ENCODE measurements at regions not wholly inside any gene's neighbourhood (a gene's known extent, or its start where the extent isn't known, plus 50 kb on each side); places are given as distances from the start of the nearest gene placed in this dataset.

GRCh38 chr9:90998573-90998972 is 197.0 kb downstream of the SYK start:
- no peak overlapping the region for H3K4me3 ChIP-seq
- intact Hi-C loops (cut with DNase I): no loop called here
- no peak for TF ChIP-seq CTCF (IDR thresholded peaks at IDR 0.05)
- no peak for TF ChIP-seq POLR2A (IDR thresholded peaks at IDR 0.05)
- H3K9me3 ChIP-seq: no peaks in the 10 kb centered on the region
- H3K4me1 ChIP-seq: peaks cover 6 to 28% (median 17%) of the 10 kb centered on the region in 3 donors
- H3K36me3 ChIP-seq: no peaks in the 10 kb centered on the region
- DNase-seq: no peak
- no peaks in the 10 kb centered on the region for H3K27me3 ChIP-seq
- peak overlapping the region in 1 of 4 donors; percentile 16 for H3K27ac ChIP-seq
- WGBS, 2 donors: 73 to 94% methylated on average over 6 to 7 of the region's 7 CpGs

- WGBS, 2 donors: 29 to 59% methylated on average over 12 to 16 of the region's 16 CpGs
- no peak for DNase-seq
- H3K27ac ChIP-seq: peak overlapping the region; percentile 50 to 81 (median 69)
These were observed 198.1 kb downstream of the SYK start for GRCh38 chr9:90999425-91000397.

GRCh38 chr9:91001146-91001611 is 199.6 kb downstream of the SYK start:
- H3K9me3 ChIP-seq: no peaks in the 10 kb centered on the region
- DNase-seq: no peak
- H3K27me3 ChIP-seq: no peaks in the 10 kb centered on the region
- H3K4me3 ChIP-seq: no peak overlapping the region
- peaks cover 6 to 28% (median 17%) of the 10 kb centered on the region in 3 donors for H3K4me1 ChIP-seq
- no peaks in the 10 kb centered on the region for H3K36me3 ChIP-seq
- H3K27ac ChIP-seq: peak overlapping the region in 3 of 4 donors; percentile 64 to 81 (median 74)
- TF ChIP-seq CTCF (IDR thresholded peaks at IDR 0.05) (no peak), POLR2A (IDR thresholded peaks at IDR 0.05) (no peak)
- WGBS, 2 donors: 29 to 41% methylated on average over 2 of the region's 2 CpGs
- intact Hi-C loops (cut with DNase I): no loop called here

More at GRCh38 chr9:90999425-91000397, 198.1 kb downstream of the SYK start:
- no peak for TF ChIP-seq CTCF (IDR thresholded peaks at IDR 0.05)
- TF ChIP-seq POLR2A (IDR thresholded peaks at IDR 0.05): no peak
- Histone ChIP-seq H3K27me3 (no peaks in the 10 kb centered on the region), H3K9me3 (no peaks in the 10 kb centered on the region), H3K36me3 (no peaks in the 10 kb centered on the region), H3K4me1 (peaks cover 6 to 28% (median 17%) of the 10 kb centered on the region in 3 donors), H3K4me3 (no peak overlapping the region)
- intact Hi-C loops (cut with DNase I): no loop called here

GRCh38 chr9:91004484-91004883 is 202.9 kb downstream of the SYK start:
- peaks cover 1 to 15% (median 6%) of the 10 kb centered on the region in 3 donors for H3K4me1 ChIP-seq
- H3K27me3 ChIP-seq: no peaks in the 10 kb centered on the region
- no peak for DNase-seq
- no peaks in the 10 kb centered on the region for H3K9me3 ChIP-seq
- H3K36me3 ChIP-seq: no peaks in the 10 kb centered on the region
- WGBS, 2 donors: 79 to 92% methylated on average over 6 of the region's 6 CpGs
- no peak for TF ChIP-seq POLR2A (IDR thresholded peaks at IDR 0.05)
- no peak for TF ChIP-seq CTCF (IDR thresholded peaks at IDR 0.05)
- H3K4me3 ChIP-seq: no peak overlapping the region
- no peak overlapping the region for H3K27ac ChIP-seq
- intact Hi-C loops (cut with DNase I): no loop called here

- 83 to 87% methylated on average over 4 of the region's 4 CpGs for WGBS, 2 donors
- Histone ChIP-seq H3K36me3 (no peaks in the 10 kb centered on the region), H3K27ac (no peak overlapping the region), H3K4me1 (peaks cover 0 to 10% (median 5%) of the 10 kb centered on the region in 3 donors), H3K27me3 (no peaks in the 10 kb centered on the region), H3K9me3 (no peaks in the 10 kb centered on the region), H3K4me3 (no peak overlapping the region)
- no peak for DNase-seq
- TF ChIP-seq CTCF (IDR thresholded peaks at IDR 0.05) (no peak), POLR2A (IDR thresholded peaks at IDR 0.05) (no peak)
- intact Hi-C loops (cut with DNase I): no loop called here
These were observed 203.4 kb downstream of the SYK start for GRCh38 chr9:91004992-91005391.

Data from esophagus squamous epithelium (tissue), 5 donors.